ENCODE measurements at regions not wholly inside any gene's neighbourhood (a gene's known extent, or its start where the extent isn't known, plus 50 kb on each side); places are given as distances from the start of the nearest gene placed in this dataset.

- no peak overlapping the region for H2BK5ac ChIP-seq (ENCODE audit: low read depth, low read length, poor library complexity)
- H3K36me3 ChIP-seq (ENCODE audit: control insufficient read depth in 1 of 2, insufficient read depth in 2 of 2, low read length in 2 of 2), result no peaks in the 10 kb centered on the region
- no peak overlapping the region for H3K23ac ChIP-seq (ENCODE audit: low read length)
Observed at GRCh38 chr11:111049131-111049530, 196.4 kb upstream of the POU2AF2 start.

DNA sequence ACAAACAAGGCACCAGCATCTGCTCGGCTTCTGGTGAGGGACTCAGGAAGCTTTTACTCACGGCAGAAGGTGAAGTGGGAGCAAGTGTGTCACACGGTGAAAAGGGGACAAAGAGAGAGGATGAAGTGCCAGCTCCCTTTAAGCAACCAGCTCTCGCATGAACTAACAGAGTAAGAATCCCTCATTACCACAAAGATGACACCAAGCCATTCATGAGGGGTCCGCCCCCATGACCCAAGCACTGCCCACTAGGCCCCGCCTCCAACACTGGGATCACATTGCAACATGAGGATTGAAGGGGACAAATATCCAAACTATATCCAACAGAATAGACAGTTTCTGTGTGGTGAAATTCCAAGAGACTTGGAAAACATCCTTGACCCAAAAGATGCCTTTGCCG lies 198.2 kb upstream of the POU2AF2 start:
- no peak overlapping the region for H3K4me2 ChIP-seq (ENCODE audit: low read length)
- no peak overlapping the region for H2BK12ac ChIP-seq (ENCODE audit: low read length)
- H3K27ac ChIP-seq (ENCODE audit: low read depth, low read length), result no peak overlapping the region
- DNase-seq, result no peak
- no peak overlapping the region for H2BK120ac ChIP-seq (ENCODE audit: insufficient read depth, low read length, poor library complexity)
- H3K79me1 ChIP-seq (ENCODE audit: low read length), result no peaks in the 10 kb centered on the region
- no peaks in the 10 kb centered on the region for H3K36me3 ChIP-seq (ENCODE audit: control insufficient read depth in 1 of 2, insufficient read depth in 2 of 2, low read length in 2 of 2)
- no peaks in the 10 kb centered on the region for H3K79me2 ChIP-seq (ENCODE audit: control insufficient read depth, insufficient read depth, low read length, poor library complexity)
- no peak overlapping the region for H3K4ac ChIP-seq (ENCODE audit: low read depth, low read length)
- H3K14ac ChIP-seq (ENCODE audit: low read length), result no peak overlapping the region
- no peak overlapping the region for H4K8ac ChIP-seq (ENCODE audit: low read depth, low read length)
- H3K4me3 ChIP-seq (ENCODE audit: low read depth, low read length), result no peak overlapping the region
- H2AK5ac ChIP-seq (ENCODE audit: low read length), result no peak overlapping the region
- no peak overlapping the region for H3K23ac ChIP-seq (ENCODE audit: low read length)
- H4K91ac ChIP-seq (ENCODE audit: low read depth, low read length), result no peak overlapping the region
- no CpG with 5 or more reads among the region's 7 CpGs for WGBS (ENCODE audit: extremely low coverage, insufficient coverage, insufficient read length)
- no peaks in the 10 kb centered on the region for H3K27me3 ChIP-seq (ENCODE audit: insufficient read depth, low read length)
- H2BK5ac ChIP-seq (ENCODE audit: low read depth, low read length, poor library complexity), result no peak overlapping the region
- H3K9ac ChIP-seq (ENCODE audit: low read length), result no peak overlapping the region
- H3K18ac ChIP-seq (ENCODE audit: low read length), result no peak overlapping the region
- H2AFZ ChIP-seq (ENCODE audit: insufficient read depth, low read length, poor library complexity), result no peak overlapping the region
- H4K12ac ChIP-seq (ENCODE audit: low read depth, low read length), result no peak overlapping the region
- no peaks in the 10 kb centered on the region for H3K4me1 ChIP-seq (ENCODE audit: control insufficient read depth in 1 of 2, insufficient read depth in 2 of 2, low read length in 2 of 2)
- H3K9me3 ChIP-seq (ENCODE audit: insufficient read depth, low read depth, low read length), result no peaks in the 10 kb centered on the region

More at GRCh38 chr11:111049131-111049530, 196.4 kb upstream of the POU2AF2 start:
- no peaks in the 10 kb centered on the region for H3K79me1 ChIP-seq (ENCODE audit: low read length)
- no peaks in the 10 kb centered on the region for H3K27me3 ChIP-seq (ENCODE audit: insufficient read depth, low read length)
- no peak overlapping the region for H3K4ac ChIP-seq (ENCODE audit: low read depth, low read length)
- no CpG with 5 or more reads among the region's 4 CpGs for WGBS (ENCODE audit: extremely low coverage, insufficient coverage, insufficient read length)
- no peak overlapping the region for H4K8ac ChIP-seq (ENCODE audit: low read depth, low read length)
- H3K9ac ChIP-seq (ENCODE audit: low read length), result no peak overlapping the region
- H3K9me3 ChIP-seq (ENCODE audit: insufficient read depth, low read depth, low read length), result no peaks in the 10 kb centered on the region
- no peak overlapping the region for H4K91ac ChIP-seq (ENCODE audit: low read depth, low read length)
- H3K4me3 ChIP-seq (ENCODE audit: low read depth, low read length), result no peak overlapping the region
- H3K18ac ChIP-seq (ENCODE audit: low read length), result no peak overlapping the region
- H2BK12ac ChIP-seq (ENCODE audit: low read length), result no peak overlapping the region
- H2AFZ ChIP-seq (ENCODE audit: insufficient read depth, low read length, poor library complexity), result no peak overlapping the region
- H3K14ac ChIP-seq (ENCODE audit: low read length), result no peak overlapping the region
- no peak overlapping the region for H3K4me2 ChIP-seq (ENCODE audit: low read length)
- no peak for DNase-seq
- no peaks in the 10 kb centered on the region for H3K79me2 ChIP-seq (ENCODE audit: control insufficient read depth, insufficient read depth, low read length, poor library complexity)
- H4K12ac ChIP-seq (ENCODE audit: low read depth, low read length), result no peak overlapping the region
- H3K27ac ChIP-seq (ENCODE audit: low read depth, low read length), result no peak overlapping the region
- no peak overlapping the region for H2AK5ac ChIP-seq (ENCODE audit: low read length)
- no peaks in the 10 kb centered on the region for H3K4me1 ChIP-seq (ENCODE audit: control insufficient read depth in 1 of 2, insufficient read depth in 2 of 2, low read length in 2 of 2)
- H2BK120ac ChIP-seq (ENCODE audit: insufficient read depth, low read length, poor library complexity), result no peak overlapping the region

GRCh38 chr11:111046291-111046690 lies 199.2 kb upstream of the POU2AF2 start:
- DNase-seq, result no peak
- H3K14ac ChIP-seq (ENCODE audit: low read length), result no peak overlapping the region
- no peaks in the 10 kb centered on the region for H3K79me2 ChIP-seq (ENCODE audit: control insufficient read depth, insufficient read depth, low read length, poor library complexity)
- no peaks in the 10 kb centered on the region for H3K79me1 ChIP-seq (ENCODE audit: low read length)
- no peak overlapping the region for H4K12ac ChIP-seq (ENCODE audit: low read depth, low read length)
- H2AFZ ChIP-seq (ENCODE audit: insufficient read depth, low read length, poor library complexity), result no peak overlapping the region
- H2AK5ac ChIP-seq (ENCODE audit: low read length), result no peak overlapping the region
- H4K91ac ChIP-seq (ENCODE audit: low read depth, low read length), result no peak overlapping the region
- H2BK120ac ChIP-seq (ENCODE audit: insufficient read depth, low read length, poor library complexity), result no peak overlapping the region
- no peak overlapping the region for H3K27ac ChIP-seq (ENCODE audit: low read depth, low read length)
- H3K4me3 ChIP-seq (ENCODE audit: low read depth, low read length), result no peak overlapping the region
- no peak overlapping the region for H3K18ac ChIP-seq (ENCODE audit: low read length)
- H3K4me1 ChIP-seq (ENCODE audit: control insufficient read depth in 1 of 2, insufficient read depth in 2 of 2, low read length in 2 of 2), result no peaks in the 10 kb centered on the region
- H3K4ac ChIP-seq (ENCODE audit: low read depth, low read length), result no peak overlapping the region
- H3K4me2 ChIP-seq (ENCODE audit: low read length), result no peak overlapping the region
- no peak overlapping the region for H2BK5ac ChIP-seq (ENCODE audit: low read depth, low read length, poor library complexity)
- H2BK12ac ChIP-seq (ENCODE audit: low read length), result no peak overlapping the region
- no peak overlapping the region for H3K9ac ChIP-seq (ENCODE audit: low read length)
- H3K27me3 ChIP-seq (ENCODE audit: insufficient read depth, low read length), result no peaks in the 10 kb centered on the region
- no peaks in the 10 kb centered on the region for H3K36me3 ChIP-seq (ENCODE audit: control insufficient read depth in 1 of 2, insufficient read depth in 2 of 2, low read length in 2 of 2)
- no peak overlapping the region for H4K8ac ChIP-seq (ENCODE audit: low read depth, low read length)
- no peaks in the 10 kb centered on the region for H3K9me3 ChIP-seq (ENCODE audit: insufficient read depth, low read depth, low read length)
- no peak overlapping the region for H3K23ac ChIP-seq (ENCODE audit: low read length)
- no CpG with 5 or more reads among the region's 2 CpGs for WGBS (ENCODE audit: extremely low coverage, insufficient coverage, insufficient read length)

DNA sequence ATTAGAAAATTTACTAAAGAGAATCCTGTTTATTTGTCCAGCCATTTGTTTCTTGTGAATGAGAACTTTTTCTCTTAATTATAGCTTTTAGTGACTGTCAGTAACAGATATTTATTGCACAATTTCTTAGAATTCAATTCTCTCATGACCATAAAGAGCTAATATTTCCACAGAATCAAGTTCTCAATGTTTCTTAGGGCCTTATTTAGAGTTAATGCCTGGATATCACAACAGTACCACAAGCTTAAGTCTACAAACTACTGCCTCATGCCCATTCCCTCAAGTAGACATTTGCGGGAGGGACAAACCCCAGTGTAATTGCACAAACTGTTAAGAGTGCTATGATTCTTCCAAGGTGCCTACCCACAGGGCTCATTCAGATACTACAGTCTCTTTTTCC lies 199.7 kb upstream of the POU2AF2 start:
- Histone ChIP-seq H2BK12ac (ENCODE audit: low read length) (no peak overlapping the region), H3K79me2 (ENCODE audit: control insufficient read depth, insufficient read depth, low read length, poor library complexity) (no peaks in the 10 kb centered on the region), H4K8ac (ENCODE audit: low read depth, low read length) (no peak overlapping the region), H3K9ac (ENCODE audit: low read length) (no peak overlapping the region), H3K9me3 (ENCODE audit: insufficient read depth, low read depth, low read length) (no peaks in the 10 kb centered on the region), H3K27ac (ENCODE audit: low read depth, low read length) (no peak overlapping the region), H3K4ac (ENCODE audit: low read depth, low read length) (no peak overlapping the region), H2BK5ac (ENCODE audit: low read depth, low read length, poor library complexity) (no peak overlapping the region), H3K4me1 (ENCODE audit: control insufficient read depth in 1 of 2, insufficient read depth in 2 of 2, low read length in 2 of 2) (no peaks in the 10 kb centered on the region), H3K36me3 (ENCODE audit: control insufficient read depth in 1 of 2, insufficient read depth in 2 of 2, low read length in 2 of 2) (no peaks in the 10 kb centered on the region), H3K23ac (ENCODE audit: low read length) (no peak overlapping the region), H3K4me2 (ENCODE audit: low read length) (no peak overlapping the region), H3K18ac (ENCODE audit: low read length) (no peak overlapping the region), H2AK5ac (ENCODE audit: low read length) (no peak overlapping the region), H3K14ac (ENCODE audit: low read length) (no peak overlapping the region), H2BK120ac (ENCODE audit: insufficient read depth, low read length, poor library complexity) (no peak overlapping the region), H4K12ac (ENCODE audit: low read depth, low read length) (no peak overlapping the region), H3K79me1 (ENCODE audit: low read length) (no peaks in the 10 kb centered on the region), H3K4me3 (ENCODE audit: low read depth, low read length) (no peak overlapping the region), H3K27me3 (ENCODE audit: insufficient read depth, low read length) (no peaks in the 10 kb centered on the region), H4K91ac (ENCODE audit: low read depth, low read length) (no peak overlapping the region), H2AFZ (ENCODE audit: insufficient read depth, low read length, poor library complexity) (no peak overlapping the region)
- DNase-seq, result no peak
- WGBS (ENCODE audit: extremely low coverage, insufficient coverage, insufficient read length), result no CpG with 5 or more reads among the region's 1 CpG
